Astrocyte (in vitro differentiated cells and primary cell): ENCODE measurements at regions not wholly inside any gene's neighbourhood (a gene's known extent, or its start where the extent isn't known, plus 50 kb on each side); places are given as distances from the start of the nearest gene placed in this dataset.
A peak's percentile ranks its signal among the peaks of the same experiment; 100 is the strongest.
"Not testable (repeated sequence)": the region's sequence is repeated elsewhere in the genome, so short reads cannot be mapped to it uniquely, and the experiment has no call there.

Experiments
- DNase-seq: peaks from one replicate; pipeline ENCODE4 v3.0.0-alpha.2; 2010; ENCODE audit warnings: low read depth
- FAIRE-seq: peaks from 2 replicates; lab custom pipeline; 2011; peaks lifted over from hg19 to GRCh38; lab: Jason Lieb, UNC
- H2AFZ ChIP-seq: 2 replicates; pipeline ENCODE4 v1.6.0; 2012; ENCODE audit warnings: low read depth, low read length, inconsistent platforms
- H3K27ac ChIP-seq: 2 replicates; pipeline ENCODE4 v1.5.1; 2011; ENCODE audit warnings: low read depth, low read length, inconsistent platforms
- H3K27me3 ChIP-seq: 2 replicates; pipeline ENCODE4 v1.6.0; 2011; ENCODE audit warnings: low read length, inconsistent platforms; ENCODE audit not compliant: insufficient read depth
- H3K36me3 ChIP-seq: 2 replicates; pipeline ENCODE4 v1.5.1; 2011; ENCODE audit warnings: low read length, inconsistent platforms; ENCODE audit not compliant: insufficient read depth
- H3K4me1 ChIP-seq: 2 replicates; pipeline ENCODE4 v1.5.1; 2011; ENCODE audit warnings: low read length, inconsistent platforms; ENCODE audit not compliant: insufficient read depth
- H3K4me2 ChIP-seq: 2 replicates; pipeline ENCODE4 v1.6.0; 2012; ENCODE audit warnings: low read length, inconsistent platforms
- H3K4me3 ChIP-seq: 2 replicates; pipeline ENCODE4 v1.5.1; 2011; ENCODE audit warnings: low read depth, mild to moderate bottlenecking, low read length, inconsistent platforms; ENCODE audit not compliant: insufficient read depth
- H3K79me2 ChIP-seq: 2 replicates; pipeline ENCODE4 v1.6.0; 2012; ENCODE audit warnings: mild to moderate bottlenecking, low read length, inconsistent platforms; ENCODE audit not compliant: insufficient read depth
- H3K9ac ChIP-seq: 2 replicates; pipeline ENCODE4 v1.6.0; 2012; ENCODE audit warnings: mild to moderate bottlenecking, low read length, inconsistent platforms
- H3K9me3 ChIP-seq: 2 replicates; pipeline ENCODE4 v1.5.1; 2012; ENCODE audit warnings: low read depth, mild to moderate bottlenecking, low read length, inconsistent platforms; ENCODE audit not compliant: insufficient read depth
- H4K20me1 ChIP-seq: 2 replicates; pipeline ENCODE4 v1.6.0; 2012; ENCODE audit warnings: low read length, inconsistent platforms; ENCODE audit not compliant: insufficient read depth
- H3K27ac Mint-ChIP-seq: one replicate; pipeline ENCODE4 v1.8.0; 2021; ENCODE audit warnings: mild to moderate bottlenecking, mixed read lengths; ENCODE audit not compliant: unreplicated experiment
- H3K27me3 Mint-ChIP-seq: one replicate; pipeline ENCODE4 v1.8.0; 2021; ENCODE audit warnings: low read depth, mixed read lengths; ENCODE audit not compliant: unreplicated experiment
- H3K36me3 Mint-ChIP-seq: one replicate; pipeline ENCODE4 v1.8.0; 2021; ENCODE audit warnings: low read depth, mixed read lengths; ENCODE audit not compliant: unreplicated experiment
- H3K4me1 Mint-ChIP-seq: one replicate; pipeline ENCODE4 v1.8.0; 2021; ENCODE audit warnings: low read depth, mixed read lengths; ENCODE audit not compliant: unreplicated experiment
- H3K4me3 Mint-ChIP-seq: one replicate; pipeline ENCODE4 v1.8.0; 2021; ENCODE audit warnings: mild to moderate bottlenecking, moderate library complexity, mixed read lengths; ENCODE audit not compliant: unreplicated experiment
- H3K9me3 Mint-ChIP-seq: one replicate; pipeline ENCODE4 v1.8.0; 2021; ENCODE audit warnings: mild to moderate bottlenecking, mixed read lengths; ENCODE audit not compliant: unreplicated experiment
- CTCF ChIP-seq: IDR thresholded peaks from 2 replicates; pipeline ENCODE4 v1.5.1; 2011; ENCODE audit warnings: low read depth, mild to moderate bottlenecking, inconsistent platforms, low read length, moderate library complexity; ENCODE audit not compliant: insufficient read depth
- EZH2 ChIP-seq: IDR thresholded peaks from 2 replicates; pipeline ENCODE4 v1.6.1; 2012; ENCODE audit warnings: mild to moderate bottlenecking, low read length, inconsistent platforms; ENCODE audit not compliant: insufficient read depth

GRCh38 chr4:17232566-17233253 is 279.2 kb downstream of the QDPR start:
- Histone ChIP-seq H3K4me2 (peak overlapping the region; percentile 12), H3K9ac (no peak overlapping the region), H3K27ac (no peak overlapping the region), H3K4me3 (no peak overlapping the region), H3K27me3 (no peaks in the 10 kb centered on the region), H4K20me1 (no peaks in the 10 kb centered on the region), H2AFZ (no peak overlapping the region), H3K9me3 (no peaks in the 10 kb centered on the region), H3K4me1 (peaks cover 12% of the 10 kb centered on the region), H3K36me3 (no peaks in the 10 kb centered on the region), H3K79me2 (no peaks in the 10 kb centered on the region)
- H3K4me3 Mint-ChIP-seq: no peak overlapping the region
- TF ChIP-seq EZH2 (no peak), CTCF (no peak)
- no peaks in the 10 kb centered on the region for H3K9me3 Mint-ChIP-seq
- H3K27ac Mint-ChIP-seq: no peak overlapping the region
- no peak for FAIRE-seq
- H3K27me3 Mint-ChIP-seq: no peaks in the 10 kb centered on the region
- no peaks in the 10 kb centered on the region for H3K36me3 Mint-ChIP-seq
- H3K4me1 Mint-ChIP-seq: peaks cover 11% of the 10 kb centered on the region
- peak; percentile 78 for DNase-seq

- peaks cover 10% of the 10 kb centered on the region for H3K4me1 Mint-ChIP-seq
- H3K27me3 Mint-ChIP-seq, H3K27me3 ChIP-seq, H3K36me3 Mint-ChIP-seq, H3K9me3 Mint-ChIP-seq, H3K79me2 ChIP-seq, DNase-seq, H3K4me3 ChIP-seq, H3K36me3 ChIP-seq, H3K9ac ChIP-seq, H2AFZ ChIP-seq, H4K20me1 ChIP-seq, H3K27ac ChIP-seq, H3K27ac Mint-ChIP-seq, FAIRE-seq, H3K4me3 Mint-ChIP-seq, H3K9me3 ChIP-seq: not testable (repeated sequence)
- peak overlapping the region; percentile 12 for H3K4me2 ChIP-seq
- peaks cover 11% of the 10 kb centered on the region for H3K4me1 ChIP-seq
These were observed 279.9 kb downstream of the QDPR start for GRCh38 chr4:17231880-17232475.

- DNase-seq (no peak), FAIRE-seq (no peak)
- Histone ChIP-seq H3K36me3 (no peaks in the 10 kb centered on the region), H4K20me1 (no peaks in the 10 kb centered on the region), H3K9ac (no peak overlapping the region), H3K9me3 (no peaks in the 10 kb centered on the region), H3K79me2 (no peaks in the 10 kb centered on the region), H3K27ac (no peak overlapping the region), H3K4me2 (no peak overlapping the region), H3K4me3 (no peak overlapping the region), H3K4me1 (peaks cover 9% of the 10 kb centered on the region), H2AFZ (no peak overlapping the region), H3K27me3 (no peaks in the 10 kb centered on the region)
- H3K4me1 Mint-ChIP-seq: peaks cover 6% of the 10 kb centered on the region
- H3K36me3 Mint-ChIP-seq: no peaks in the 10 kb centered on the region
- no peak overlapping the region for H3K27ac Mint-ChIP-seq
- peaks cover 4% of the 10 kb centered on the region for H3K9me3 Mint-ChIP-seq
- no peaks in the 10 kb centered on the region for H3K27me3 Mint-ChIP-seq
- TF ChIP-seq EZH2 (no peak), CTCF (no peak)
- H3K4me3 Mint-ChIP-seq: no peak overlapping the region
These were observed 281.2 kb downstream of the QDPR start for GRCh38 chr4:17230727-17231126.
